Panc1 (cell line): ENCODE measurements at regions not wholly inside any gene's neighbourhood (a gene's known extent, or its start where the extent isn't known, plus 50 kb on each side); places are given as distances from the start of the nearest gene placed in this dataset.

ENCODE experiments used
- ATAC-seq: fragments of 200-7000 bp; cut with Tn5 transposase; 2 replicates; pipeline ENCODE4 v1.9.1; 2020; ENCODE audit warnings: mild to moderate bottlenecking, moderate library complexity
- BruUV-seq: library from RNA; stranded (reverse); fragments of 400-500 nt; replicated peaks from 2 replicates; lab custom pipeline; 2021; lab: Mats Ljungman, UMichigan
- CTCF ChIA-PET: fragments of 300-600 bp; sonication (Branson Sonifier 250); formaldehyde crosslinking; loops from one replicate; lab custom pipeline; 2022; ENCODE audit warnings: antibody characterized with exemption; lab: Charles Lee
- POLR2A ChIA-PET: fragments of 300-600 bp; sonication (Branson Sonifier 250); formaldehyde crosslinking; loops from one replicate; lab custom pipeline; 2022; ENCODE audit warnings: antibody characterized with exemption; lab: Charles Lee
- DNase-seq: peaks from one replicate; pipeline ENCODE4 v3.0.0-alpha.2; 2010; ENCODE audit warnings: low read depth, low spot score
- H3K27ac ChIP-seq: 2 replicates; pipeline ENCODE4 v1.5.1; 2011; ENCODE audit warnings: mild to moderate bottlenecking, low read length, inconsistent platforms
- H3K27me3 ChIP-seq: fragments of 200-500 bp; sonication (Bioruptor generic); 2 replicates; pipeline ENCODE4 v1.6.0; 2014; ENCODE audit warnings: low read length, inconsistent platforms; ENCODE audit not compliant: control insufficient read depth, insufficient read depth
- H3K36me3 ChIP-seq: fragments of 200-500 bp; sonication (Bioruptor generic); 2 replicates; pipeline ENCODE4 v1.5.1; 2014; ENCODE audit warnings: inconsistent platforms, mild to moderate bottlenecking, low read length, moderate library complexity; ENCODE audit not compliant: control insufficient read depth, insufficient read depth
- H3K4me1 ChIP-seq: 2 replicates; pipeline ENCODE4 v1.5.1; 2011; ENCODE audit warnings: inconsistent platforms, mild to moderate bottlenecking, low read length, moderate library complexity; ENCODE audit not compliant: control insufficient read depth, insufficient read depth
- H3K4me3 ChIP-seq, 2 experiments: 2 replicates each; pipeline ENCODE4 v1.5.1; 2011 to 2012; ENCODE audit warnings: low read depth in 2 of 2, low read length in 2 of 2, mild to moderate bottlenecking in 2 of 2, inconsistent platforms in 1 of 2, moderate library complexity in 1 of 2
- H3K9me3 ChIP-seq: fragments of 200-500 bp; sonication (Bioruptor generic); 2 replicates; pipeline ENCODE4 v1.5.1; 2014; ENCODE audit warnings: low read depth, mild to moderate bottlenecking, inconsistent platforms, low read length, moderate library complexity; ENCODE audit not compliant: control insufficient read depth, insufficient read depth
- POLR2AphosphoS5 ChIP-seq: IDR thresholded peaks from 2 replicates; pipeline ENCODE4 v1.6.1; 2012; ENCODE audit warnings: mild to moderate bottlenecking, low read depth, low read length, moderate library complexity
- SIN3A ChIP-seq: IDR thresholded peaks from 2 replicates; pipeline ENCODE4 v1.6.1; 2012; ENCODE audit warnings: low read depth, mild to moderate bottlenecking, low read length, moderate library complexity, borderline replicate concordance; ENCODE audit not compliant: insufficient read depth
- TCF7L2 ChIP-seq: IDR thresholded peaks from 2 replicates; pipeline ENCODE4 v1.6.1; 2011; ENCODE audit warnings: mild to moderate bottlenecking, low read depth, low read length, inconsistent platforms
- in situ Hi-C: cut with HindIII; loops from 2 replicates; pipeline ENCODE4 v1.10.0; 2016; ENCODE audit warnings: low sequenced_read_pairs, low pct_unique_long_range_greater_than_20kb
- intact Hi-C: fragments of 100-400 bp; cut with micrococcal nuclease; formaldehyde crosslinking; loops from one replicate; pipeline ENCODE4 v1.10.0; 2022; ENCODE audit not compliant: unreplicated experiment
- TF ChIP-seq, protein P1 (sequence below), 2 experiments: IDR thresholded peaks; 2 replicates each; pipeline ENCODE4 v1.6.1; 2011 to 2012; ENCODE audit warnings: low read depth in 2 of 2, control low read depth in 1 of 2, low read length in 1 of 2, mild to moderate bottlenecking in 1 of 2, moderate library complexity in 1 of 2; ENCODE audit not compliant: insufficient read depth in 1 of 2
- TF ChIP-seq, protein P2 (sequence below): fragments of 450-650 bp; IDR thresholded peaks from 2 replicates; pipeline ENCODE4 v1.5.1; 2017; ENCODE audit warnings: mild to moderate bottlenecking

DNA sequence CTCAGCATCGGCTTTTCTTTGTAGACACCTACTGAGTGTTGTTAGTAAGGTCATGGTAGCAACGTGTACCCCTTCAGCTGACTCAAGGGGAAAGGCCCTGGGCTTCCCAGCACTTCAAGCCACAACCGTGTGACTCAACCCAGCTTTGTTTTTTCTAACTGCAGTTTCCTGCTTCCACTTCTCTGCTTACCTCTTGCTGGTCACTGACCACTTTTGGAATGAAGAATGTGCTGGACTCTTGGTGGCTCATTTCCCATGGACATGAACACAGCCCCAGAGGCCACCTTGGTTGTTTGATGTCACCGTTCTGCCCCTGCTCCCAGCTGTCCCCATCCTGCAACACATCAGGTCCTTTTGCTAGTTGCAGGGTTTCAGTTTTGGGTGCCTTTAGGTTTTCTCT, 69.5 kb upstream of the ZNF438 start:
- DNase-seq (peak; percentile 25), ATAC-seq (peak; percentile 78; the same call in 1 of the 2 replicates)
- POLR2A ChIA-PET = no interaction called here
- Histone ChIP-seq H3K27ac (no peak overlapping the region), H3K27me3 (no peaks in the 10 kb centered on the region), H3K4me3 (no peak overlapping the region), H3K9me3 (no peaks in the 10 kb centered on the region), H3K4me1 (peaks cover 6% of the 10 kb centered on the region; the same call in 1 of the 2 replicates), H3K36me3 (no peaks in the 10 kb centered on the region)
- intact Hi-C loops = no loop called here
- no TSS peak for BruUV-seq
- in situ Hi-C loops = no loop called here
- no peak for TF ChIP-seq POLR2AphosphoS5
- TF ChIP-seq, protein P1, sequence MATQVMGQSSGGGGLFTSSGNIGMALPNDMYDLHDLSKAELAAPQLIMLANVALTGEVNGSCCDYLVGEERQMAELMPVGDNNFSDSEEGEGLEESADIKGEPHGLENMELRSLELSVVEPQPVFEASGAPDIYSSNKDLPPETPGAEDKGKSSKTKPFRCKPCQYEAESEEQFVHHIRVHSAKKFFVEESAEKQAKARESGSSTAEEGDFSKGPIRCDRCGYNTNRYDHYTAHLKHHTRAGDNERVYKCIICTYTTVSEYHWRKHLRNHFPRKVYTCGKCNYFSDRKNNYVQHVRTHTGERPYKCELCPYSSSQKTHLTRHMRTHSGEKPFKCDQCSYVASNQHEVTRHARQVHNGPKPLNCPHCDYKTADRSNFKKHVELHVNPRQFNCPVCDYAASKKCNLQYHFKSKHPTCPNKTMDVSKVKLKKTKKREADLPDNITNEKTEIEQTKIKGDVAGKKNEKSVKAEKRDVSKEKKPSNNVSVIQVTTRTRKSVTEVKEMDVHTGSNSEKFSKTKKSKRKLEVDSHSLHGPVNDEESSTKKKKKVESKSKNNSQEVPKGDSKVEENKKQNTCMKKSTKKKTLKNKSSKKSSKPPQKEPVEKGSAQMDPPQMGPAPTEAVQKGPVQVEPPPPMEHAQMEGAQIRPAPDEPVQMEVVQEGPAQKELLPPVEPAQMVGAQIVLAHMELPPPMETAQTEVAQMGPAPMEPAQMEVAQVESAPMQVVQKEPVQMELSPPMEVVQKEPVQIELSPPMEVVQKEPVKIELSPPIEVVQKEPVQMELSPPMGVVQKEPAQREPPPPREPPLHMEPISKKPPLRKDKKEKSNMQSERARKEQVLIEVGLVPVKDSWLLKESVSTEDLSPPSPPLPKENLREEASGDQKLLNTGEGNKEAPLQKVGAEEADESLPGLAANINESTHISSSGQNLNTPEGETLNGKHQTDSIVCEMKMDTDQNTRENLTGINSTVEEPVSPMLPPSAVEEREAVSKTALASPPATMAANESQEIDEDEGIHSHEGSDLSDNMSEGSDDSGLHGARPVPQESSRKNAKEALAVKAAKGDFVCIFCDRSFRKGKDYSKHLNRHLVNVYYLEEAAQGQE (IDR thresholded peaks at IDR 0.05; ENCODE audit: insufficient read depth in 1 of 2, low read depth in 2 of 2, low read length in 1 of 2) = no peak
- no peak for TF ChIP-seq TCF7L2
- TF ChIP-seq, protein P2, sequence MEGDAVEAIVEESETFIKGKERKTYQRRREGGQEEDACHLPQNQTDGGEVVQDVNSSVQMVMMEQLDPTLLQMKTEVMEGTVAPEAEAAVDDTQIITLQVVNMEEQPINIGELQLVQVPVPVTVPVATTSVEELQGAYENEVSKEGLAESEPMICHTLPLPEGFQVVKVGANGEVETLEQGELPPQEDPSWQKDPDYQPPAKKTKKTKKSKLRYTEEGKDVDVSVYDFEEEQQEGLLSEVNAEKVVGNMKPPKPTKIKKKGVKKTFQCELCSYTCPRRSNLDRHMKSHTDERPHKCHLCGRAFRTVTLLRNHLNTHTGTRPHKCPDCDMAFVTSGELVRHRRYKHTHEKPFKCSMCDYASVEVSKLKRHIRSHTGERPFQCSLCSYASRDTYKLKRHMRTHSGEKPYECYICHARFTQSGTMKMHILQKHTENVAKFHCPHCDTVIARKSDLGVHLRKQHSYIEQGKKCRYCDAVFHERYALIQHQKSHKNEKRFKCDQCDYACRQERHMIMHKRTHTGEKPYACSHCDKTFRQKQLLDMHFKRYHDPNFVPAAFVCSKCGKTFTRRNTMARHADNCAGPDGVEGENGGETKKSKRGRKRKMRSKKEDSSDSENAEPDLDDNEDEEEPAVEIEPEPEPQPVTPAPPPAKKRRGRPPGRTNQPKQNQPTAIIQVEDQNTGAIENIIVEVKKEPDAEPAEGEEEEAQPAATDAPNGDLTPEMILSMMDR = no peak
- TF ChIP-seq SIN3A = no peak
- CTCF ChIA-PET = no interaction called here

DNA sequence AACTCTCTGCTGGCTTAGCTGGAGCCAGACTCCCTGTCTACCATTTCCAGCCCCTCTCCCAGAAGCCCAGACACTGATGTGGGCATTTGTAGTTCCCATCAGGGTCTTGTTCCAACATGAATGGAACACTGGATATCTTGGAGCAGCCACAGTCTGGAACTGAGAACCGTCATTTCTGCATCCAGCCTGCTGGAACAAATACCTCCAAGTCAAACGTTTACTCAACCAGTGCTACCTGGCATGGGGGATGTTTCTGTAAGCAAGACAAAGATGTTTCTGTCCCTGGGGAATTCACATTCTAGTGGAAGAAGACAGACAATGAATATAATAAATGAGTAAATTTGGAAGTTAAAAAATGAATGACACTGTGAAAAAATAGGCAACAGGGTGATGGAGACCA, 70.8 kb upstream of the ZNF438 start:
- Histone ChIP-seq H3K36me3 (no peaks in the 10 kb centered on the region), H3K27ac (no peak overlapping the region), H3K4me3 (no peak overlapping the region), H3K4me1 (peaks cover 6% of the 10 kb centered on the region; the same call in 1 of the 2 replicates), H3K27me3 (no peaks in the 10 kb centered on the region), H3K9me3 (no peaks in the 10 kb centered on the region)
- TF ChIP-seq SIN3A = no peak
- TF ChIP-seq TCF7L2 = no peak
- TF ChIP-seq, protein P1 (IDR thresholded peaks at IDR 0.05; ENCODE audit: insufficient read depth in 1 of 2, low read depth in 2 of 2, low read length in 1 of 2) = no peak
- TF ChIP-seq, protein P2 = no peak
- TF ChIP-seq POLR2AphosphoS5 = no peak
- ChIA-PET POLR2A (no interaction called here), CTCF (no interaction called here)
- ATAC-seq (no peak), DNase-seq (no peak)
- intact Hi-C loops = no loop called here
- BruUV-seq = no TSS peak
- in situ Hi-C loops = no loop called here
